Stomach (tissue), 8 donors: ENCODE measurements at regions not wholly inside any gene's neighbourhood (a gene's known extent, or its start where the extent isn't known, plus 50 kb on each side); places are given as distances from the start of the nearest gene placed in this dataset.
"Not testable (repeated sequence)": the region's sequence is repeated elsewhere in the genome, so short reads cannot be mapped to it uniquely, and the experiment has no call there.

Experiments
- DNase-seq, 2 donors: peaks; one replicate each; pipeline versions ENCODE4 v3.0.0 to v3.0.0-alpha.2; 2013 to 2019
- H3K27ac ChIP-seq, 5 donors: fragments of 200-600 bp in 4 of 5; sonication (generic) in 4 of 5; one replicate each; pipeline ENCODE4 v1.5.1; 2013 to 2019; ENCODE audit warnings: mild to moderate bottlenecking in 1 of 5, moderate library complexity in 1 of 5
- H3K27me3 ChIP-seq, 3 donors: fragments of 200-600 bp; sonication (generic); one replicate each; pipeline ENCODE4 v1.5.1; 2017 to 2019; ENCODE audit warnings: mixed run types in 1 of 3
- H3K36me3 ChIP-seq, 4 donors: fragments of 200-600 bp; sonication (generic); 1 replicate in 3 of 4; 2 replicates in 1 of 4; pipeline ENCODE4 v1.5.1; 2016 to 2019
- H3K4me1 ChIP-seq, 4 donors: fragments of 200-600 bp; sonication (generic); one replicate each; pipeline ENCODE4 v1.5.1; 2016 to 2019
- H3K4me3 ChIP-seq, 4 donors: fragments of 200-600 bp; sonication (generic) in 3 of 4; one replicate each; pipeline ENCODE4 v1.5.1; 2016 to 2019; ENCODE audit warnings: mild to moderate bottlenecking in 1 of 4
- H3K9me3 ChIP-seq, 4 donors: fragments of 200-600 bp; sonication (generic); one replicate each; pipeline ENCODE4 v1.5.1; 2016 to 2019
- EP300 ChIP-seq: sonication (generic); formaldehyde crosslinking; IDR thresholded peaks from one replicate; pipeline ENCODE4 v1.6.1; 2017; ENCODE audit warnings: antibody characterized with exemption
- POLR2A ChIP-seq, 4 donors: fragments of 450-650 bp; IDR thresholded peaks; one replicate each; pipeline ENCODE4 v1.6.1; 2016; ENCODE audit warnings: antibody characterized with exemption in 4 of 4, control low read depth in 2 of 4, mild to moderate bottlenecking in 1 of 4, moderate library complexity in 1 of 4
- POLR2AphosphoS5 ChIP-seq, 3 donors: sonication (generic); formaldehyde crosslinking; IDR thresholded peaks; one replicate each; pipeline ENCODE4 v1.6.1; 2016; ENCODE audit warnings: antibody characterized with exemption in 3 of 3
- WGBS, 5 donors: extraction: QIAGEN DNeasy Blood & Tissue Kit in 3 of 5; methylation state at CpG; one replicate each; pipeline versions ENCODE4 v1.1.5 to v1.1.7; 2013 to 2018; 5-methylcytosine and 5-hydroxymethylcytosine counted together
- intact Hi-C: fragments of 100-400 bp; cut with DNase I; formaldehyde crosslinking; loops from one replicate; pipeline ENCODE4 v1.15.1; 2023; ENCODE audit warnings: low total_unique reads
- TF ChIP-seq, protein P1 (sequence below), 7 experiments: fragments of 450-650 bp in 4 of 7; fragments of 200-600 bp in 3 of 7; sonication (generic) in 3 of 7; IDR thresholded peaks; one replicate each; pipeline ENCODE4 v1.5.1; 2016 to 2019; ENCODE audit warnings: antibody characterized with exemption in 7 of 7, control low read depth in 2 of 7, mild to moderate bottlenecking in 1 of 7
- donor health status: healthy with polysubstance abuse.
- donor health status: Bipolar disorder and iron deficiency.
- donor health status: healthy.

DNA sequence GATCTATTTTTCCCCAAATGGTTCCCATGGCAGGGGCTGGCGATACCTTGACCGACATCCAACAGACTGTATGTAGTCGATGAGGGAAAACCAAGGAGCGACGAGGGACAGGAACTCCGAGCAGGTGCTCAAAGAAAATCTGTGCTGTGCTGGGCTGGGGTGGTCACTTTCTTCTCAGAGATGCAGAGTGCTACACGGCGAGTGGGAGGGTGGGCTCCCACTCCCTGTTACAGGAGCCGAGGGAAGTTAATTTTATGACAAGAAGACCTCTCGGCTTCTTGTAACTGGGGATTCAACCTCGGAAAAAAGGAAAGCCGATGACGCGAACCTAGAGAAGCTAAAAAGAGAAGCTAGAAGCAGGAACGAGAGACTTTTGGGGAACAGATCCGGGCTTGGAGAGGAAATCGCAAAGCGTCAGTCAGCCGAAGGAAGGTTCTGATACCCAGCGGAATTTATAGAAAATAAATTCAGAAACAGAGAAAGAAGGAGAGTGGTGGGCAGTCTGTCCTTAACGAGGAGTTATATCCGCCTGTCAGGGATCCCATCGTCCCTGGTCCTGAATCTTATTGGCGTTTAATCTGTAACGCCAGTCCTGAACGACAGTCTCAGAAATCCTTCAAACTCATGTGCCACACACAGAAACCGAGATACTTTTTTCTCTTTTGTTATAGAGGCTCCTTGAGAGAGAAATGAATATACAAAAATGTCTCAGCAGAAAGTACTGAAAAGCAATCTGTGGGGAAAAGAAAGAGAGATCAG, 84.6 kb upstream of the ZNF322 start:
- no peak overlapping the region for H3K4me3 ChIP-seq

DNA sequence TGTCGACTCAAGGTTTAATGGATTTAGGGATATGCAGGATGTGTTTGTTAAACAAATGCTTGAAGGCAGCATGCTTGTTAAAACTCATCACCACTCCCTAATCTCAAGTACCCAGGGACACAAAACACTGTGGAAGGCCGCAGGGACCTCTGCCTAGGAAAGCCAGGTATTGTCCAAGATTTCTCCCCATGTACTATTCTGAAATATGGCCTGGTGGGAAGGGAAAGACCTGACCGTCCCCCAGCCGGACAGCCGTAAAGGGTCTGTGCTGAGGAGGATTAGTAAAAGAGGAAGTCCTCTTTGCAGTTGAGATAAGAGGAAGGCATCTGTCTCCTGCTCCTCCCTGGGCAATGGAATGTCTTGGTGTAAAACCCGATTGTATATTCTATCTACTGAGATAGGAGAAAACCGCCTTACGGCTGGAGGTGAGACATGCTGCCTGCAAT, 85.3 kb upstream of the ZNF322 start:
- H3K27ac ChIP-seq, H3K36me3 ChIP-seq, H3K4me1 ChIP-seq, intact Hi-C loops, H3K4me3 ChIP-seq, DNase-seq: not testable (repeated sequence)
- Histone ChIP-seq H3K27me3 (peaks cover 4 to 70% (median 31%) of the 10 kb centered on the region in 3 donors), H3K9me3 (peaks cover 0 to 27% (median 12%) of the 10 kb centered on the region in 4 donors)
- whole genome bisulfite sequencing, 5 donors: 2 to 11% (median 6%) methylated on average over 8 of the region's 8 CpGs

More for the DNA sequence above, 84.6 kb upstream of the ZNF322 start:
- Histone ChIP-seq H3K27me3 (peaks cover 4 to 62% (median 31%) of the 10 kb centered on the region in 3 donors), H3K36me3 (no peaks in the 10 kb centered on the region), H3K4me1 (peaks cover 0 to 6% (median 0%) of the 10 kb centered on the region in 4 donors), H3K9me3 (peaks cover 0 to 27% (median 12%) of the 10 kb centered on the region in 4 donors), H3K27ac (no peak overlapping the region)
- intact Hi-C loops: no loop called here
- DNase-seq: no peak
- TF ChIP-seq, protein P1, sequence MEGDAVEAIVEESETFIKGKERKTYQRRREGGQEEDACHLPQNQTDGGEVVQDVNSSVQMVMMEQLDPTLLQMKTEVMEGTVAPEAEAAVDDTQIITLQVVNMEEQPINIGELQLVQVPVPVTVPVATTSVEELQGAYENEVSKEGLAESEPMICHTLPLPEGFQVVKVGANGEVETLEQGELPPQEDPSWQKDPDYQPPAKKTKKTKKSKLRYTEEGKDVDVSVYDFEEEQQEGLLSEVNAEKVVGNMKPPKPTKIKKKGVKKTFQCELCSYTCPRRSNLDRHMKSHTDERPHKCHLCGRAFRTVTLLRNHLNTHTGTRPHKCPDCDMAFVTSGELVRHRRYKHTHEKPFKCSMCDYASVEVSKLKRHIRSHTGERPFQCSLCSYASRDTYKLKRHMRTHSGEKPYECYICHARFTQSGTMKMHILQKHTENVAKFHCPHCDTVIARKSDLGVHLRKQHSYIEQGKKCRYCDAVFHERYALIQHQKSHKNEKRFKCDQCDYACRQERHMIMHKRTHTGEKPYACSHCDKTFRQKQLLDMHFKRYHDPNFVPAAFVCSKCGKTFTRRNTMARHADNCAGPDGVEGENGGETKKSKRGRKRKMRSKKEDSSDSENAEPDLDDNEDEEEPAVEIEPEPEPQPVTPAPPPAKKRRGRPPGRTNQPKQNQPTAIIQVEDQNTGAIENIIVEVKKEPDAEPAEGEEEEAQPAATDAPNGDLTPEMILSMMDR (IDR thresholded peaks at IDR 0.05): no peak
- TF ChIP-seq EP300 (no peak), POLR2AphosphoS5 (IDR thresholded peaks at IDR 0.05) (no peak), POLR2A (IDR thresholded peaks at IDR 0.05) (no peak)
- WGBS, 5 donors: 4 to 9% (median 6%) methylated on average over 27 of the region's 27 CpGs

DNA sequence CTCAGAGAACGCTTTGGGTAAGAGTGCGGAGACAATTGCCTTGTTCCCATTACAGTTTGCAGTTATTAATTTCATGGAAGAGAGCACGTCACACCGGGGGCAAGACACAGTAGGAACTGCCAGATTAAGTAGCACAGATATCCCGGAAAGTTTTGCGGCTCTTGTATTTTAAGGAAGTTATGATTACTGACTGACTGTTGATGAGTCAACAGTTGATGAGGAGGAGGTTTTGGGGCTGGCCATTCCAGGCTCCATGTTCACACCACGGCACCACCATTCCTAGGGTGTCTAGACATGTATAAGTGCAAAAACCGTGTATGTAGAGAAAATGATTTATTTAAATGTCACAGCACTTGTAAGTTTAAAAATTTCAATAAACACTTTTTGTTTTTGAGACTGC, 86.4 kb upstream of the ZNF322 start:
- H3K27ac ChIP-seq: not testable (repeated sequence)
- 18 to 54% (median 23%) methylated on average over 8 of the region's 8 CpGs for WGBS, 5 donors

DNA sequence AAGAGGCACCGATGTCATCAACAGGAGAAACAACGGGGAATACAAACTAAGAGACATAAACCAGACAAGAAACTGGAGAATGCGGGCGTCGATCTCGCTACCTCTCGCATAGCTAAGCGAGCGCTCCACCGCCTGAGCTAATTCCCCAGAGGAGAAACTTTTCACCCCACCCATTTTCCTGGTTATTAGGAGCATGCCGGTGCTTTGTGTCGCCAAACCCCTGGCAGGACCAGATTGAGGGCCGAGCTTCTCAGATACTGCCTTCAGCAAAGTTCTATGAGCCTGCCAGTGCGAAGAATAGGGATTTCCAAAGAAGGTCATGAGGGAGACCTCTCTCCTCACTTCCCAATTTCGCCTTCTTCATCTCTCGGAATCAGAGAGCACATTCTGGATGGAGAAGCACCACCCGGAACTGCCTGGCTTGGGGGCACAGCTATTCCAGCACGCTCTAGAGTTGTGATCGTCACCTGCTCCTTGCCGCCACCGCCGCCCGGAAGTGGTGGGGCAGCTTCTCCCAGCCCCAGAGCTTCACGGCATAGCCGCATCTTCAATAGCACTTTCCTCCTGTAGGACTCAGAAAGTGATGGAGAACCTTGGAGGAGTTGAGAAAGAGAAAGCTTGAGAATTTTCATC, 89.7 kb upstream of the ZNF322 start:
- DNase-seq, H3K27ac ChIP-seq, H3K4me1 ChIP-seq, intact Hi-C loops, H3K36me3 ChIP-seq, H3K4me3 ChIP-seq: not testable (repeated sequence)
- peaks cover 0 to 14% (median 4%) of the 10 kb centered on the region in 4 donors for H3K9me3 ChIP-seq
- peaks cover 0 to 60% (median 19%) of the 10 kb centered on the region in 3 donors for H3K27me3 ChIP-seq
- WGBS, 5 donors: 7 to 11% (median 9%) methylated on average over 14 to 25 of the region's 25 CpGs; no CpG with 5 or more reads in 1 of the 5 donors

More for the DNA sequence above, 86.4 kb upstream of the ZNF322 start:
- H3K4me3 ChIP-seq, H3K4me1 ChIP-seq, H3K36me3 ChIP-seq, intact Hi-C loops, DNase-seq: not testable (repeated sequence)
- Histone ChIP-seq H3K27me3 (peaks cover 4 to 75% (median 31%) of the 10 kb centered on the region in 3 donors), H3K9me3 (peaks cover 0 to 27% (median 12%) of the 10 kb centered on the region in 4 donors)

DNA sequence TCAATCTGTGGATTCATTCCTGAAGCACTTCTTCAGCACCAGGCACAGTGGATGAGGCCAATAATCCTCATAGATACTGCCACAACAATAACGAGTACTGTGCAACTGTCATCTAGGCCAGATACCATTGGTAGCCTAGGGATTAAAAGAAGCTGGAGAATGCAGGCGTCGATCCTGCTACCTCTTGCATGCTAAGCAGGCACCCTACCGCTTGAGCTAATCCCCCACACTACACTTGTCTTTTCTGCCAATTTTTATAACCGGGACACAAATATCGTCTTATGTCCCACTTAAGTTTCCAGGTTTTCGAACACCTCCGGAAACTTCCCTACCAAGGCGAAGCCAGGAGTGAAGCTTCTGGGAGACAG, 90.2 kb upstream of the ZNF322 start:
- intact Hi-C loops, H3K36me3 ChIP-seq, H3K4me3 ChIP-seq, H3K9me3 ChIP-seq, H3K4me1 ChIP-seq, H3K27ac ChIP-seq, DNase-seq: not testable (repeated sequence)
- 2 to 10% (median 4%) methylated on average over 9 of the region's 9 CpGs; no CpG with 5 or more reads in 1 of the 5 donors for whole genome bisulfite sequencing, 5 donors
- peaks cover 0 to 60% (median 14%) of the 10 kb centered on the region in 3 donors for H3K27me3 ChIP-seq

DNA sequence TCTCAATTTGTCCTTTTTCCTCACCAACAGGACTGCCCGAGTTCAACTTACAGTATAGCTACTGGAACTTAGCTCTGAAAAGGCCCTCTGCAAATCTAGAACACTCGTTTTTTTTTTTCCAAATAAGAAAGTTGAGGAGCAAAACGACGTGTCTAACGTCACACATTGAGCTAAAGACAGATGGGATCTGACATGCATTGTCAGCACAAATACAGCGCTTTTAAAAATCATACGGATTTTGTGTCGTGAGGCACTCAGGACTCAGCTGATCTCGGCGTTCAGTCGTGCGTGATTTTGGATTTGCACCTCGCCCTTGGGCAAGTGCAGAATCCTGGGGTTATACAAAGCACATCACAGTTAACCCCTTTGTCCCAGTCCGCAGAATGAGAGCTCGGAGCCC, 94.7 kb upstream of the ZNF322 start:
- no peak for DNase-seq
- H3K9me3 ChIP-seq: no peaks in the 10 kb centered on the region
- no peak overlapping the region for H3K27ac ChIP-seq
- WGBS, 5 donors: 3 to 9% (median 6%) methylated on average over 15 of the region's 15 CpGs; no CpG with 5 or more reads in 1 of the 5 donors
- TF ChIP-seq POLR2AphosphoS5 (IDR thresholded peaks at IDR 0.05) (no peak), EP300 (no peak), POLR2A (IDR thresholded peaks at IDR 0.05) (no peak)
- TF ChIP-seq, protein P1 (IDR thresholded peaks at IDR 0.05): no peak
- peaks cover 0 to 52% (median 0%) of the 10 kb centered on the region in 3 donors for H3K27me3 ChIP-seq
- intact Hi-C loops: no loop called here
- no peaks in the 10 kb centered on the region for H3K36me3 ChIP-seq
- H3K4me3 ChIP-seq: no peak overlapping the region
- H3K4me1 ChIP-seq: no peaks in the 10 kb centered on the region

DNA sequence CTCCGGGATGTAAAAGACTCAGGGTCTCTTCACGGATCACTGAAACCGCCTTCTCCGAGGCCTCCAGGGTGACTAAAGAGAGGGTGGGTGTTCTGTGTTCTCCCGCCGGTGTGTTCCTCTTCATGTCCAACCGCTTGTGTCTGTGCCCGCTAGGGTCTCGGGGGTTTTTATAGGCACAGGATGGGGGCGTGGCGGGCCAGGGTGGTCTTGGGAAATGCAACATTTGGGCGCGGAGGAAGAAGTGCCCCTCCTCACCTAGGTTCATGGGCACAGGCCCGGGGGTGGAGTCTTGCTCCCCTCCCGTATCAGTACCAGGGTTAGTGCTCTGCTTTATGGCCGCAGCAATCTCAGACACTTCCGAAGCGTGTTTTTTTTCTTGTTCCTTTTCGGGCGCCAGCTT, 95.3 kb upstream of the ZNF322 start:
- H3K36me3 ChIP-seq, H3K27ac ChIP-seq, DNase-seq, intact Hi-C loops, H3K4me1 ChIP-seq, H3K9me3 ChIP-seq, H3K4me3 ChIP-seq: not testable (repeated sequence)
- peaks cover 0 to 46% (median 0%) of the 10 kb centered on the region in 3 donors for H3K27me3 ChIP-seq
- 2 to 4% (median 3%) methylated on average over 18 to 20 of the region's 20 CpGs; no CpG with 5 or more reads in 1 of the 5 donors for WGBS, 5 donors

DNA sequence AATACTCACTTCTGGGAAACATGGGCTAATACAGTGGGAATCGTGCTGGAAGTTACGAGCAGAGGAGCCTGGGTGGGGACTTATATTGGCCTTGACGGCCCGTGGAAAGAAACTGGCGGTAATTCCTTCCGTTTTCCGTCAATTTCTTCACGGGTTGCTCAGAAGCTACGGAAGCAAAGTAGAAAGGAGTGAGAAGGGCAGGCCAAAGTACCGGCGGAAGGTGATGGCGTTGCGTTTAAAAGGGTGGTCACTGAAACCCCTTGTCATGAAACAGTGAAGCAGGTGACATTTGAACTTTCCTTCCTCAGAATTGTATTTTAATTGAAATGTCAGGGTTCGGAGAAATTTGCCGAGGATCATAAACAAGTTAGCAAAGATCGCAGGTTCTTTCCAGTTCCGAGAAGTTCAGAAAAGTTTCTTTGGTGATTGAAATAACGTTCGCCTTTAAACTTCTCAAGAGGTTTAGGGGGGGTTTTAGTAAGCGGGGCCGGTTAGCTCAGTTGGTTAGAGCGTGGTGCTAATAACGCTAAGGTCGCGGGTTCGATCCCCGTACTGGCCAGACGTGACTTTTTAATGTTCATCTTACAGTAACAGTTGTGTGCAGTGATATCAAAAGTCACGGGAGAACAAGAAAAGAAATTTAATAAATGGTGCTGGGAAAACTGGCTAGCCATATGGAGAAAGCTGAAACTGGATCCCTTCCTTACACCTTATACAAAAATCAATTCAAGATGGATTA, 96.7 kb upstream of the ZNF322 start:
- peaks cover 0 to 38% (median 0%) of the 10 kb centered on the region in 3 donors for H3K27me3 ChIP-seq
- H3K4me3 ChIP-seq, H3K36me3 ChIP-seq, H3K27ac ChIP-seq, H3K9me3 ChIP-seq, DNase-seq, intact Hi-C loops, H3K4me1 ChIP-seq: not testable (repeated sequence)
- 6 to 7% (median 6%) methylated on average over 27 to 29 of the region's 29 CpGs; no CpG with 5 or more reads in 1 of the 5 donors for WGBS, 5 donors
